Colonic mucosa (tissue), 4 donors: ENCODE measurements at regions not wholly inside any gene's neighbourhood (a gene's known extent, or its start where the extent isn't known, plus 50 kb on each side); places are given as distances from the start of the nearest gene placed in this dataset.

Experiments used
- DNase-seq: peaks from one replicate; pipeline ENCODE4 v3.0.0-alpha.2; 2020
- H3K27ac ChIP-seq: fragments of 200-600 bp; one replicate; pipeline ENCODE4 v1.8.0; 2021
- H3K27me3 ChIP-seq: fragments of 200-600 bp; one replicate; pipeline ENCODE4 v1.8.0; 2021
- H3K36me3 ChIP-seq: fragments of 200-600 bp; one replicate; pipeline ENCODE4 v1.8.0; 2021
- H3K4me1 ChIP-seq: fragments of 200-600 bp; one replicate; pipeline ENCODE4 v1.8.0; 2021; ENCODE audit warnings: mild to moderate bottlenecking
- H3K4me3 ChIP-seq: fragments of 200-600 bp; one replicate; pipeline ENCODE4 v1.8.0; 2021
- H3K9ac ChIP-seq, 2 donors: one replicate each; pipeline ENCODE4 v1.7.0; 2013; ENCODE audit warnings: control low read depth in 2 of 2, low read depth in 2 of 2, low read length in 2 of 2
- H3K9me3 ChIP-seq: fragments of 200-600 bp; one replicate; pipeline ENCODE4 v1.8.0; 2021
- CTCF ChIP-seq: fragments of 200-600 bp; IDR thresholded peaks from one replicate; pipeline ENCODE4 v1.8.0; 2022; ENCODE audit warnings: antibody characterized with exemption, mild to moderate bottlenecking
- intact Hi-C: fragments of 100-400 bp; cut with DNase I; formaldehyde crosslinking; loops from one replicate; pipeline ENCODE4 v1.14.1; 2022
- donor health status: healthy.
- donor health status: DM: no; HTN: no; CAD: no.
- donor health status: DM: no; HTN: no; CAD: no.

- H3K27ac ChIP-seq = peak overlapping the region; percentile 71
- no peak for DNase-seq
These were observed 65.8 kb upstream of the CFAP46 start for GRCh38 chr10:133008196-133008595.

GRCh38 chr10:133007360-133007858 is 65.0 kb upstream of the CFAP46 start:
- TF ChIP-seq CTCF = no peak
- Histone ChIP-seq H3K36me3 (no peaks in the 10 kb centered on the region), H3K4me3 (no peak overlapping the region), H3K4me1 (no peaks in the 10 kb centered on the region), H3K9ac (no peak overlapping the region), H3K27ac (no peak overlapping the region), H3K9me3 (no peaks in the 10 kb centered on the region), H3K27me3 (no peaks in the 10 kb centered on the region)
- intact Hi-C loops = no loop called here
- DNase-seq = no peak

More at GRCh38 chr10:133008196-133008595, 65.8 kb upstream of the CFAP46 start:
- intact Hi-C loops = no loop called here
- H3K27me3 ChIP-seq = no peaks in the 10 kb centered on the region
- H3K36me3 ChIP-seq = no peaks in the 10 kb centered on the region
- H3K9me3 ChIP-seq = no peaks in the 10 kb centered on the region
- H3K9ac ChIP-seq = no peak overlapping the region
- no peaks in the 10 kb centered on the region for H3K4me1 ChIP-seq
- H3K4me3 ChIP-seq = no peak overlapping the region
- no peak for TF ChIP-seq CTCF

GRCh38 chr10:133006806-133007205 is 64.4 kb upstream of the CFAP46 start:
- intact Hi-C loops = no loop called here
- no peaks in the 10 kb centered on the region for H3K36me3 ChIP-seq
- DNase-seq = no peak

GRCh38 chr10:133006202-133006601 is 63.8 kb upstream of the CFAP46 start:
- TF ChIP-seq CTCF = no peak
- intact Hi-C loops = no loop called here
- Histone ChIP-seq H3K36me3 (no peaks in the 10 kb centered on the region), H3K4me3 (no peak overlapping the region), H3K9ac (no peak overlapping the region), H3K27me3 (no peaks in the 10 kb centered on the region), H3K4me1 (no peaks in the 10 kb centered on the region), H3K27ac (no peak overlapping the region), H3K9me3 (no peaks in the 10 kb centered on the region)
- DNase-seq = no peak

More at GRCh38 chr10:133006806-133007205, 64.4 kb upstream of the CFAP46 start:
- Histone ChIP-seq H3K9me3 (no peaks in the 10 kb centered on the region), H3K4me3 (no peak overlapping the region), H3K4me1 (no peaks in the 10 kb centered on the region), H3K27me3 (no peaks in the 10 kb centered on the region), H3K27ac (no peak overlapping the region), H3K9ac (no peak overlapping the region)
- no peak for TF ChIP-seq CTCF

GRCh38 chr10:133004478-133004877 is 62.1 kb upstream of the CFAP46 start:
- no peaks in the 10 kb centered on the region for H3K27me3 ChIP-seq
- H3K9me3 ChIP-seq = no peaks in the 10 kb centered on the region
- no peaks in the 10 kb centered on the region for H3K4me1 ChIP-seq
- H3K9ac ChIP-seq = no peak overlapping the region
- no peak overlapping the region for H3K27ac ChIP-seq
- no peak overlapping the region for H3K4me3 ChIP-seq
- no peak for TF ChIP-seq CTCF
- no peaks in the 10 kb centered on the region for H3K36me3 ChIP-seq
- intact Hi-C loops = no loop called here
- DNase-seq = no peak

GRCh38 chr10:133003188-133003587 is 60.8 kb upstream of the CFAP46 start:
- Histone ChIP-seq H3K4me3 (no peak overlapping the region), H3K27me3 (no peaks in the 10 kb centered on the region), H3K36me3 (no peaks in the 10 kb centered on the region), H3K27ac (no peak overlapping the region), H3K9ac (no peak overlapping the region), H3K9me3 (no peaks in the 10 kb centered on the region), H3K4me1 (no peaks in the 10 kb centered on the region)
- no peak for DNase-seq
- intact Hi-C loops = no loop called here
- TF ChIP-seq CTCF = no peak
